ENCODE measurements at regions not wholly inside any gene's neighbourhood (a gene's known extent, or its start where the extent isn't known, plus 50 kb on each side); places are given as distances from the start of the nearest gene placed in this dataset.

- TF ChIP-seq POLR2AphosphoS5 (IDR thresholded peaks at IDR 0.05; ENCODE audit: insufficient read depth, low read depth, low read length) (no peak), EZH2 (IDR thresholded peaks at IDR 0.05; ENCODE audit: borderline replicate concordance, low read depth, low read length, severe bottlenecking) (no peak), FOS (IDR thresholded peaks at IDR 0.05; ENCODE audit: borderline replicate concordance, insufficient read depth, low read length) (no peak)
- TF ChIP-seq, protein P1, sequence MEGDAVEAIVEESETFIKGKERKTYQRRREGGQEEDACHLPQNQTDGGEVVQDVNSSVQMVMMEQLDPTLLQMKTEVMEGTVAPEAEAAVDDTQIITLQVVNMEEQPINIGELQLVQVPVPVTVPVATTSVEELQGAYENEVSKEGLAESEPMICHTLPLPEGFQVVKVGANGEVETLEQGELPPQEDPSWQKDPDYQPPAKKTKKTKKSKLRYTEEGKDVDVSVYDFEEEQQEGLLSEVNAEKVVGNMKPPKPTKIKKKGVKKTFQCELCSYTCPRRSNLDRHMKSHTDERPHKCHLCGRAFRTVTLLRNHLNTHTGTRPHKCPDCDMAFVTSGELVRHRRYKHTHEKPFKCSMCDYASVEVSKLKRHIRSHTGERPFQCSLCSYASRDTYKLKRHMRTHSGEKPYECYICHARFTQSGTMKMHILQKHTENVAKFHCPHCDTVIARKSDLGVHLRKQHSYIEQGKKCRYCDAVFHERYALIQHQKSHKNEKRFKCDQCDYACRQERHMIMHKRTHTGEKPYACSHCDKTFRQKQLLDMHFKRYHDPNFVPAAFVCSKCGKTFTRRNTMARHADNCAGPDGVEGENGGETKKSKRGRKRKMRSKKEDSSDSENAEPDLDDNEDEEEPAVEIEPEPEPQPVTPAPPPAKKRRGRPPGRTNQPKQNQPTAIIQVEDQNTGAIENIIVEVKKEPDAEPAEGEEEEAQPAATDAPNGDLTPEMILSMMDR (IDR thresholded peaks at IDR 0.05; ENCODE audit: extremely low read depth in 1 of 2, insufficient read depth in 1 of 2, low read depth in 1 of 2, low read length in 2 of 2), result no peak
These were observed 69.9 kb upstream of the FSIP2 start for GRCh38 chr2:185668710-185669109.

All from endothelial cell of umbilical vein (primary cell).